Lung (tissue), 11 donors: ENCODE measurements at regions not wholly inside any gene's neighbourhood (a gene's known extent, or its start where the extent isn't known, plus 50 kb on each side); places are given as distances from the start of the nearest gene placed in this dataset.
A peak's percentile ranks its signal among the peaks of the same experiment; 100 is the strongest.

Experiments used
- ATAC-seq: fragments of 200-7000 bp; cut with Tn5 transposase; one replicate; pipeline ENCODE4 v1.9.1; 2020; ENCODE audit warnings: moderate number of reproducible peaks; ENCODE audit not compliant: insufficient read depth, low FRiP score
- DNase-seq, 3 donors: peaks; one replicate each; pipeline ENCODE4 v3.0.0-alpha.2; 2013 to 2017
- H3K27ac ChIP-seq, 2 donors: one replicate each; pipeline ENCODE4 v1.5.1; 2013; ENCODE audit warnings: mild to moderate bottlenecking in 2 of 2, moderate library complexity in 2 of 2, control low read depth in 1 of 2, inconsistent platforms in 1 of 2, low read depth in 1 of 2, low read length in 1 of 2
- H3K27me3 ChIP-seq, 3 donors: one replicate each; pipeline ENCODE4 v1.5.1; 2013; ENCODE audit warnings: low read length in 2 of 3; ENCODE audit not compliant: control insufficient read depth in 3 of 3, insufficient read depth in 3 of 3
- H3K36me3 ChIP-seq, 4 donors: one replicate each; pipeline ENCODE4 v1.5.1; 2013; ENCODE audit warnings: low read length in 4 of 4, mild to moderate bottlenecking in 1 of 4, moderate library complexity in 1 of 4; ENCODE audit not compliant: control insufficient read depth in 4 of 4, insufficient read depth in 4 of 4
- H3K4me1 ChIP-seq, 5 donors: one replicate each; pipeline ENCODE4 v1.5.1; 2013; ENCODE audit warnings: low read length in 5 of 5, mild to moderate bottlenecking in 2 of 5, moderate library complexity in 1 of 5; ENCODE audit not compliant: control insufficient read depth in 5 of 5, insufficient read depth in 5 of 5
- H3K4me3 ChIP-seq: one replicate; pipeline ENCODE4 v1.5.1; 2013; ENCODE audit warnings: mild to moderate bottlenecking, control low read depth, moderate library complexity
- H3K9ac ChIP-seq, 2 donors: one replicate each; pipeline ENCODE4 v1.5.1; 2013; ENCODE audit warnings: low read length in 2 of 2, control low read depth in 1 of 2; ENCODE audit not compliant: insufficient read depth in 1 of 2
- H3K9me3 ChIP-seq, 4 donors: one replicate each; pipeline ENCODE4 v1.5.1; 2013; ENCODE audit warnings: low read length in 3 of 4, mild to moderate bottlenecking in 1 of 4, moderate library complexity in 1 of 4; ENCODE audit not compliant: control insufficient read depth in 4 of 4, insufficient read depth in 3 of 4
- WGBS, 2 donors: extraction: QIAGEN DNeasy Blood & Tissue Kit; methylation state at CpG; one replicate each; pipeline ENCODE4 v1.1.7; 2013; 5-methylcytosine and 5-hydroxymethylcytosine counted together
- TF ChIP-seq, protein P1 (sequence below): IDR thresholded peaks from 2 replicates; pipeline ENCODE4 v1.5.1; 2012; ENCODE audit warnings: mild to moderate bottlenecking; ENCODE audit errors: control extremely low read depth, extremely low read depth
- donor health status: control.
- donor health status: control.
- donor health status: Bipolar disorder and iron deficiency.
- donor health status: healthy.
- donor health status: DM: yes; HTN: yes; CAD: no.

DNA sequence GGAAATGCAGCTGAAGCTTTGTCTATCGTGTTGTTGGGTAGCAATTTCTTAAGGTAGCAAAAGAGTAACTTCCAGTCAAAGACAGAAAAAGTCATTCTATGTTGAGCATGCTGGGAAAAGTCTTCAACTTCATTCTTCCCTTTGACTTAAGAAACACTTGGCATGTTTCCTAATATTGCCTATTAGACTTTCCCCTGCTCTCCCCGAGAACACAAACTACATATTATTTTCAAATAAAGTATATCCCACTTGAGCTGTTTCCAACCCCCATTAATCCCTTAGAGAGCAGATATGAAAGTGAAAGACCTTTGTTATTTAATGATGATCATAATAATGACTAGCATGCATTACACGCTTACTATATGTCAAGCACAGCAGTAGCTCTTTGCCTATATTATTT, 136.0 kb upstream of the SPOPL start:
- H3K9me3 ChIP-seq: no peaks in the 10 kb centered on the region
- H3K27ac ChIP-seq: no peak overlapping the region

GRCh38 chr2:138369856-138370255, 131.7 kb upstream of the SPOPL start:
- Histone ChIP-seq H3K9me3 (no peaks in the 10 kb centered on the region), H3K9ac (no peak overlapping the region), H3K27ac (no peak overlapping the region), H3K4me1 (peaks cover 0 to 4% (median 0%) of the 10 kb centered on the region in 5 donors), H3K27me3 (no peaks in the 10 kb centered on the region), H3K4me3 (no peak overlapping the region), H3K36me3 (no peaks in the 10 kb centered on the region)
- ATAC-seq: no peak
- DNase-seq: no peak
- TF ChIP-seq, protein P1, sequence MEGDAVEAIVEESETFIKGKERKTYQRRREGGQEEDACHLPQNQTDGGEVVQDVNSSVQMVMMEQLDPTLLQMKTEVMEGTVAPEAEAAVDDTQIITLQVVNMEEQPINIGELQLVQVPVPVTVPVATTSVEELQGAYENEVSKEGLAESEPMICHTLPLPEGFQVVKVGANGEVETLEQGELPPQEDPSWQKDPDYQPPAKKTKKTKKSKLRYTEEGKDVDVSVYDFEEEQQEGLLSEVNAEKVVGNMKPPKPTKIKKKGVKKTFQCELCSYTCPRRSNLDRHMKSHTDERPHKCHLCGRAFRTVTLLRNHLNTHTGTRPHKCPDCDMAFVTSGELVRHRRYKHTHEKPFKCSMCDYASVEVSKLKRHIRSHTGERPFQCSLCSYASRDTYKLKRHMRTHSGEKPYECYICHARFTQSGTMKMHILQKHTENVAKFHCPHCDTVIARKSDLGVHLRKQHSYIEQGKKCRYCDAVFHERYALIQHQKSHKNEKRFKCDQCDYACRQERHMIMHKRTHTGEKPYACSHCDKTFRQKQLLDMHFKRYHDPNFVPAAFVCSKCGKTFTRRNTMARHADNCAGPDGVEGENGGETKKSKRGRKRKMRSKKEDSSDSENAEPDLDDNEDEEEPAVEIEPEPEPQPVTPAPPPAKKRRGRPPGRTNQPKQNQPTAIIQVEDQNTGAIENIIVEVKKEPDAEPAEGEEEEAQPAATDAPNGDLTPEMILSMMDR: no peak

More for the DNA sequence above, 136.0 kb upstream of the SPOPL start:
- peaks cover 0 to 4% (median 0%) of the 10 kb centered on the region in 5 donors for H3K4me1 ChIP-seq
- TF ChIP-seq, protein P1: no peak
- no peak overlapping the region for H3K4me3 ChIP-seq
- no peak for ATAC-seq
- DNase-seq: peak in 2 of 3 donors; percentile 39 to 57
- no peaks in the 10 kb centered on the region for H3K27me3 ChIP-seq
- no peaks in the 10 kb centered on the region for H3K36me3 ChIP-seq
- H3K9ac ChIP-seq: no peak overlapping the region
- WGBS, 2 donors: 77 to 86% methylated on average over 3 of the region's 3 CpGs

- Histone ChIP-seq H3K9me3 (no peaks in the 10 kb centered on the region), H3K4me3 (no peak overlapping the region), H3K27ac (no peak overlapping the region), H3K9ac (no peak overlapping the region), H3K36me3 (no peaks in the 10 kb centered on the region), H3K27me3 (no peaks in the 10 kb centered on the region), H3K4me1 (no peaks in the 10 kb centered on the region)
- DNase-seq (peak in 2 of 3 donors; percentile 43 to 70), ATAC-seq (no peak)
- WGBS, 2 donors: 70 to 82% methylated on average over 1 of the region's 1 CpG
- TF ChIP-seq, protein P1: peak; percentile 9
These were observed 127.6 kb upstream of the SPOPL start for GRCh38 chr2:138373993-138374408.

- Histone ChIP-seq H3K9ac (no peak overlapping the region), H3K27me3 (no peaks in the 10 kb centered on the region), H3K36me3 (no peaks in the 10 kb centered on the region), H3K9me3 (no peaks in the 10 kb centered on the region), H3K4me3 (no peak overlapping the region), H3K27ac (no peak overlapping the region), H3K4me1 (no peaks in the 10 kb centered on the region)
- TF ChIP-seq, protein P1: no peak
- no peak for ATAC-seq
- DNase-seq: no peak
These were observed 120.2 kb upstream of the SPOPL start for GRCh38 chr2:138381373-138381772.
